ENCODE measurements at regions not wholly inside any gene's neighbourhood (a gene's known extent, or its start where the extent isn't known, plus 50 kb on each side); places are given as distances from the start of the nearest gene placed in this dataset.

DNA sequence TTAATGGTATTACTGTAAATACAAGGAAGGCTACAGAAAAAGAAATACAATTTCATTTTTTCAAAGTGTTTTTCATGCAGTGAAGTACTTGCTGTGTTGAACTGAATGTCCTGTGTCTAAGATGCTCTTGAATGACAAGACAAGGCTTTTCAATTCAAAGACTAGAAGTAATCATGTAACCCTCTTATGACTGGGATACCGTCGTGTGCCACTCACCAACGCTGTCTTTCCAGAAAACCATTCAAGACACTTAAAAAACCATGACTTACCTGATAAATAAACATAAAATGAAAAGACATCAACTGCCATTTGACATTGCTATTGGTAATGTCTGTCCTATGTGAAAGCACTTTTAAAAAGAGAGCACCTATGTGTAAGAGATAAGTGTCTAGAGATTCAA is 183.1 kb upstream of the DPP10 start:
- Mint-ChIP-seq H3K27ac (no peak overlapping the region), H3K4me1 (peaks cover 9% of the 10 kb centered on the region), H3K36me3 (no peaks in the 10 kb centered on the region), H3K9me3 (peaks cover 12% of the 10 kb centered on the region), H3K27me3 (ENCODE audit: low read depth) (no peaks in the 10 kb centered on the region), H3K4me3 (no peak overlapping the region)
- TF ChIP-seq, protein P1, sequence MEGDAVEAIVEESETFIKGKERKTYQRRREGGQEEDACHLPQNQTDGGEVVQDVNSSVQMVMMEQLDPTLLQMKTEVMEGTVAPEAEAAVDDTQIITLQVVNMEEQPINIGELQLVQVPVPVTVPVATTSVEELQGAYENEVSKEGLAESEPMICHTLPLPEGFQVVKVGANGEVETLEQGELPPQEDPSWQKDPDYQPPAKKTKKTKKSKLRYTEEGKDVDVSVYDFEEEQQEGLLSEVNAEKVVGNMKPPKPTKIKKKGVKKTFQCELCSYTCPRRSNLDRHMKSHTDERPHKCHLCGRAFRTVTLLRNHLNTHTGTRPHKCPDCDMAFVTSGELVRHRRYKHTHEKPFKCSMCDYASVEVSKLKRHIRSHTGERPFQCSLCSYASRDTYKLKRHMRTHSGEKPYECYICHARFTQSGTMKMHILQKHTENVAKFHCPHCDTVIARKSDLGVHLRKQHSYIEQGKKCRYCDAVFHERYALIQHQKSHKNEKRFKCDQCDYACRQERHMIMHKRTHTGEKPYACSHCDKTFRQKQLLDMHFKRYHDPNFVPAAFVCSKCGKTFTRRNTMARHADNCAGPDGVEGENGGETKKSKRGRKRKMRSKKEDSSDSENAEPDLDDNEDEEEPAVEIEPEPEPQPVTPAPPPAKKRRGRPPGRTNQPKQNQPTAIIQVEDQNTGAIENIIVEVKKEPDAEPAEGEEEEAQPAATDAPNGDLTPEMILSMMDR (IDR thresholded peaks at IDR 0.05; ENCODE audit: unreplicated experiment), result no peak
- DNase-seq (ENCODE audit: low spot score in 2 of 2, unreplicated experiment in 2 of 2), result no peak

DNA sequence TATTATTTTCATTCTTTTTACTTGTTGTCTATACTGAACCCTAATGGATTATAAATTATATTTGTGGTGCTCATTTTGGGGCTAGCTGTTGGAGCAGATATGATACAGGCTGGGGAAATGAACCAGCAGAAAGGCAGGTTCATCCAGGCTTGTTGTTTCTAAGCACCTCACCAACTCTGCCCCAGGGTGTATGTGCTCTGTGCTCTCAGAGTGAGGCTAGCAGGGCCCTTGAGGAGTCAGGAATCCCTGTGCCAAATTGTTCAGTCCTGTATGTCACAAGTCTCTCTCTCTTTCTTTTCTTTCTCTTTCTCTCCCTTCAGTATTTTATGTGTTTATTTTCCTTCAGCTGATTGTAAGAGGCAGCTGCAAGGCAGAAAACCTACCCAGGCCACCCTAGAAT is 181.1 kb upstream of the DPP10 start:
- TF ChIP-seq, protein P1 (IDR thresholded peaks at IDR 0.05; ENCODE audit: unreplicated experiment), result no peak
- DNase-seq (ENCODE audit: low spot score in 2 of 2, unreplicated experiment in 2 of 2), result no peak
- Mint-ChIP-seq H3K4me1 (peaks cover 9% of the 10 kb centered on the region), H3K4me3 (no peak overlapping the region), H3K9me3 (peaks cover 5% of the 10 kb centered on the region), H3K36me3 (no peaks in the 10 kb centered on the region), H3K27ac (no peak overlapping the region), H3K27me3 (ENCODE audit: low read depth) (no peaks in the 10 kb centered on the region)

DNA sequence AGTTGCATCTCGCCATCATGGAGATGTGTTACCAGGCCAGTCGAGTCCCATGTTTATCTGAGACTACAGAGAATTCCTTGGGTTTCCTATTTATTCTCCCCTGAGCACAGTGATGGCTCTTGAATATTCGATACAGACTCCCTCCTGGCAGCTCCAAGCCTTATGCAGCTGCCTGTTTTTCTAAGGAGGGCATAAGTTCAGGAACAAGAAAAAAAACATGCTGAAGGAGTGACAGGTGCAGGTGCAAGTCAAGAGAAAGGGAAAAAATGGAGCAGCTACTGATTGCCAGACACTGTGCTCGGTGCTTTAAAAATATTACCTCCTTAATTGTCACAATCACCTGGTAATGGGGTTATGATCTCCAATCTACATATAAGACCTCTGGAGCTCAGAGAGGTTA is 177.2 kb upstream of the DPP10 start:
- Mint-ChIP-seq H3K36me3 (no peaks in the 10 kb centered on the region), H3K9me3 (peaks cover 4% of the 10 kb centered on the region), H3K27ac (no peak overlapping the region), H3K4me3 (no peak overlapping the region), H3K27me3 (ENCODE audit: low read depth) (no peaks in the 10 kb centered on the region), H3K4me1 (peaks cover 9% of the 10 kb centered on the region)
- TF ChIP-seq, protein P1 (IDR thresholded peaks at IDR 0.05; ENCODE audit: unreplicated experiment), result no peak
- DNase-seq (ENCODE audit: low spot score in 2 of 2, unreplicated experiment in 2 of 2), result no peak

DNA sequence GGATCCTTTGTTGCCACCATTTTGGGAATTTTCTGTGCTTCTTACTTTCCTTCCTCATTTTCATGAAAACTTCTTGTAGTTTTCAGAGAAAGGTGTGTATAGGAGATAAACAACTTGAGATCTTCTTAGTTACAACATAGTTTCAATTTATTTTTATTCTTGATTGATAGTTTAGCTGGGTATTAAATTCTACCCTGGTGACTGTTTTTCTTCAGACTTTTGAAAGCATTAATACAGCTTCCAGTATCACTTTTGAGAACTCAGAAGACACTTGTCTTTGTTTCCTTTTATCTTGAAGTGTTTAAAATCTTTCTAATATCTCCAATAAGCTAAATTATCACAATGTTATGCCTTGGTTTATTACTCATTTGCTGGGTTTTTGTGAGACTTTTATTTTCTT is 167.5 kb upstream of the DPP10 start:
- no peak for DNase-seq (ENCODE audit: low spot score in 2 of 2, unreplicated experiment in 2 of 2)
- TF ChIP-seq, protein P1 (IDR thresholded peaks at IDR 0.05; ENCODE audit: unreplicated experiment), result no peak
- Mint-ChIP-seq H3K27ac (no peak overlapping the region), H3K9me3 (peaks cover 42% of the 10 kb centered on the region), H3K4me3 (no peak overlapping the region), H3K27me3 (ENCODE audit: low read depth) (no peaks in the 10 kb centered on the region), H3K36me3 (peaks cover 2% of the 10 kb centered on the region), H3K4me1 (no peaks in the 10 kb centered on the region)

DNA sequence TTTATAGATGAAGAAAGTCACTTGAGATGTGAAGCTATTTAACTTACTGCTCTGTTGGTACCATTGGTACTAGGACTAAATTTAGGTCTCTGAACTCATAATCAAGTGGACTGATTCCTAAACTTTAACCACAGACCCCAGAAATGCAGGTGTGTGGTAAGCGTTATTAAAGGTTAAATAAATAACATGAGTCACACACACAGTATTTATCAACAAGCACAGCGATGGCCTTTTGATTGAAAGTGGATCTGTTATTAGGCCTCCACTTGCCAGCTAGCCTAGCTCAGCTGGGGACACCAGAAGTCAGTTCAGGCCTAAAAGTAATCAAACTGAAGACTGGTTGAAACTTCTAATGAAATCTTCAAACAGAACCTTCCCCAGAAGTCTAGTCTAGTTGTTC is 161.3 kb upstream of the DPP10 start:
- H3K4me1 Mint-ChIP-seq, result no peaks in the 10 kb centered on the region
- TF ChIP-seq, protein P1 (IDR thresholded peaks at IDR 0.05; ENCODE audit: unreplicated experiment), result no peak
- DNase-seq (ENCODE audit: low spot score in 2 of 2, unreplicated experiment in 2 of 2), result no peak
- no peaks in the 10 kb centered on the region for H3K27me3 Mint-ChIP-seq (ENCODE audit: low read depth)
- H3K36me3 Mint-ChIP-seq, result no peaks in the 10 kb centered on the region
- H3K27ac Mint-ChIP-seq, result no peak overlapping the region
- H3K4me3 Mint-ChIP-seq, result no peak overlapping the region
- H3K9me3 Mint-ChIP-seq, result peaks cover 24% of the 10 kb centered on the region

DNA sequence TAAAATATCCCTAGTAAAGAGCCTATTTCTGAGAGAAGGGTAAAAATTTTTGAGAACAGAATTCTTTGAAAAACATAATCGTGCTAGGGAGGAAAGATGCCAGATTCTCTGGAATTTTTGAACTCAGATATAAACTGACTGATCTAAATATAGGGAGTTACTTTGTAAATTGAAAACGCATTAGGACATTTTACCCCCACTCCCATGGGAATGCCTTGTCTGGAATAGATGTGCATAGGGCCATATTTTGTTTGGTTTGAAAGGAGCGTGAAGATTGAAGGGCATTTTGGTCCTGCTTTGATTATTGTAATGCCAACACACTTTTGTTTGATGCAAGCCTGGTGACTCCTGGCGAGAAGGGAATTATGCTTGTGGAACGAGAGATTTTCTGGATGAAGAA is 158.7 kb upstream of the DPP10 start:
- TF ChIP-seq, protein P1 (IDR thresholded peaks at IDR 0.05; ENCODE audit: unreplicated experiment), result no peak
- Mint-ChIP-seq H3K36me3 (no peaks in the 10 kb centered on the region), H3K9me3 (peaks cover 26% of the 10 kb centered on the region), H3K27me3 (ENCODE audit: low read depth) (no peaks in the 10 kb centered on the region), H3K27ac (no peak overlapping the region), H3K4me3 (no peak overlapping the region), H3K4me1 (no peaks in the 10 kb centered on the region)
- no peak for DNase-seq (ENCODE audit: low spot score in 2 of 2, unreplicated experiment in 2 of 2)

Data from mesothelial cell of epicardium (in vitro differentiated cells).